HEK293 (cell line): ENCODE measurements at regions not wholly inside any gene's neighbourhood (a gene's known extent, or its start where the extent isn't known, plus 50 kb on each side); places are given as distances from the start of the nearest gene placed in this dataset.
"Not testable (repeated sequence)": the region's sequence is repeated elsewhere in the genome, so short reads cannot be mapped to it uniquely, and the experiment has no call there.

Experiments
- CTCF ChIA-PET: fragments of 350-600 bp; formaldehyde crosslinking; extraction: SDS; loops from one replicate; lab custom pipeline; 2021; ENCODE audit warnings: antibody characterized with exemption; lab: Yijun Ruan, JAX
- POLR2A ChIA-PET: fragments of 300-600 bp; formaldehyde crosslinking; extraction: SDS; loops from one replicate; lab custom pipeline; 2020; ENCODE audit warnings: antibody characterized with exemption, inconsistent platforms; lab: Yijun Ruan, JAX
- H3K27ac ChIP-seq: fragments of 200-500 bp; sonication (Bioruptor generic); 2 replicates; pipeline ENCODE4 v1.5.1; 2014; ENCODE audit warnings: low read depth, low read length, control low read depth, inconsistent platforms; ENCODE audit errors: extremely low read depth
- H3K36me3 ChIP-seq, 2 experiments: fragments of 200-500 bp in 1 of 2; sonication (Bioruptor generic) in 1 of 2; 1 replicate in 1 of 2; 2 replicates in 1 of 2; pipeline ENCODE4 v1.5.1; 2014 to 2017; ENCODE audit warnings: inconsistent platforms in 2 of 2, low read length in 2 of 2; ENCODE audit not compliant: control insufficient read depth in 2 of 2, insufficient read depth in 1 of 2
- H3K4me1 ChIP-seq: fragments of 200-500 bp; sonication (Bioruptor generic); 2 replicates; pipeline ENCODE4 v1.5.1; 2014; ENCODE audit warnings: mild to moderate bottlenecking, low read length, inconsistent platforms; ENCODE audit not compliant: control insufficient read depth, insufficient read depth
- H3K4me3 ChIP-seq: 2 replicates; pipeline ENCODE4 v1.5.1; 2011; ENCODE audit warnings: low read depth, mild to moderate bottlenecking, control low read depth, low read length, moderate library complexity
- H3K9me3 ChIP-seq: fragments of 200-500 bp; sonication (Bioruptor generic); 2 replicates; pipeline ENCODE4 v1.5.1; 2014; ENCODE audit warnings: low read depth, low read length, inconsistent platforms; ENCODE audit not compliant: control insufficient read depth, insufficient read depth
- HOXD13 ChIP-seq: sonication (generic); formaldehyde crosslinking; IDR thresholded peaks from 2 replicates; pipeline ENCODE4 v1.8.0; 2022; ENCODE audit warnings: missing genetic modification reagents, borderline replicate concordance
- IKZF3 ChIP-seq: fragments of 450-650 bp; IDR thresholded peaks from 2 replicates; pipeline ENCODE4 v1.5.0; 2018; ENCODE audit warnings: missing biosample characterization, mild to moderate bottlenecking, missing genetic modification characterization, moderate library complexity
- MYNN ChIP-seq: fragments of 450-650 bp; formaldehyde crosslinking; IDR thresholded peaks from 2 replicates; pipeline ENCODE4 v1.5.1; 2016; ENCODE audit warnings: missing biosample characterization, missing genetic modification characterization, borderline replicate concordance
- YY1 ChIP-seq: fragments of 450-650 bp; formaldehyde crosslinking; IDR thresholded peaks from 2 replicates; pipeline ENCODE4 v1.5.1; 2018; ENCODE audit warnings: missing biosample characterization, missing genetic modification characterization
- ZNF19 ChIP-seq: fragments of 450-650 bp; formaldehyde crosslinking; IDR thresholded peaks from 2 replicates; pipeline ENCODE4; 2016; ENCODE audit warnings: missing biosample characterization, missing genetic modification characterization, low read depth
- ZNF211 ChIP-seq: fragments of 450-650 bp; formaldehyde crosslinking; IDR thresholded peaks from 2 replicates; pipeline ENCODE4 v1.5.1; 2016; ENCODE audit warnings: low read depth, missing biosample characterization, missing genetic modification characterization
- ZNF239 ChIP-seq: fragments of 450-650 bp; formaldehyde crosslinking; IDR thresholded peaks from 2 replicates; pipeline ENCODE4 v1.5.1; 2016; ENCODE audit warnings: missing biosample characterization, missing genetic modification characterization
- ZNF26 ChIP-seq: fragments of 450-650 bp; formaldehyde crosslinking; IDR thresholded peaks from 2 replicates; pipeline ENCODE4 v1.5.1; 2016; ENCODE audit warnings: missing biosample characterization, missing genetic modification characterization
- ZNF274 ChIP-seq, 2 experiments: fragments of 200-500 bp in 1 of 2; fragments of 450-650 bp in 1 of 2; sonication (Bioruptor generic) in 1 of 2; formaldehyde crosslinking in 1 of 2; IDR thresholded peaks; 2 replicates each; pipeline versions ENCODE4 v1.5.1 to v1.6.1; 2014 to 2016; ENCODE audit warnings: borderline replicate concordance in 1 of 2, inconsistent platforms in 1 of 2, low read length in 1 of 2, missing biosample characterization in 1 of 2, missing genetic modification characterization in 1 of 2
- ZNF391 ChIP-seq: fragments of 450-650 bp; formaldehyde crosslinking; IDR thresholded peaks from 2 replicates; pipeline ENCODE4 v1.5.1; 2016; ENCODE audit warnings: low read depth, missing biosample characterization, missing genetic modification characterization, borderline replicate concordance
- ZNF404 ChIP-seq: fragments of 450-650 bp; formaldehyde crosslinking; IDR thresholded peaks from 2 replicates; pipeline ENCODE4 v1.5.1; 2017; ENCODE audit warnings: missing biosample characterization, missing genetic modification characterization
- ZNF600 ChIP-seq: fragments of 450-650 bp; formaldehyde crosslinking; IDR thresholded peaks from 2 replicates; pipeline ENCODE4 v1.5.1; 2016; ENCODE audit warnings: missing biosample characterization, missing genetic modification characterization
- ZNF76 ChIP-seq: fragments of 450-650 bp; formaldehyde crosslinking; IDR thresholded peaks from 2 replicates; pipeline ENCODE4; 2016; ENCODE audit warnings: low read depth, missing biosample characterization, missing genetic modification characterization, borderline replicate concordance
- TF ChIP-seq, protein P1 (sequence below): fragments of 450-650 bp; formaldehyde crosslinking; IDR thresholded peaks from 2 replicates; pipeline ENCODE4 v1.5.1; 2016; ENCODE audit warnings: missing biosample characterization, missing genetic modification characterization
- TF ChIP-seq, protein P2 (sequence below): fragments of 450-650 bp; formaldehyde crosslinking; IDR thresholded peaks from 2 replicates; pipeline ENCODE4 v1.5.1; 2016; ENCODE audit warnings: missing biosample characterization, missing genetic modification characterization, low read depth
- TF ChIP-seq, protein P3 (sequence below): sonication (generic); formaldehyde crosslinking; IDR thresholded peaks from 2 replicates; pipeline ENCODE4 v1.8.1; 2022; ENCODE audit warnings: mild to moderate bottlenecking, moderate library complexity, missing genetic modification reagents

DNA sequence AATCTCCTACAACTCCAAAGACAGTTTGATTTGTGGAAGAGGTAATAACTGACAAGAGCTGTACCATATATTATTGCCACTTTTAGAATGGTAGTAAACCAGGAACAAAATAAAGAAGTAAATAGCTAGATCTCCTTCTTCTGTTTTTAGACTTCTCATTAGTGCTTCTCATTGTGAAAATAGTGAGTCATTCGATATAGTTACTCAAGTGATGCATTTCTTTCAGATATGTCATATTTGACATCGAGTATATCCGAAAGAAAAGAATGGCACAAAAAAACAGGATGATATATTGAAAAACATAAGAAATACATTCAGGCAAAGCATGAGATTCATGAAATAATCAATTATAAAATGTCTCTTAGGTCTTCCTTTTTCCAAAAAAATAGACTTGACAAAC is 1346.1 kb downstream of the BRINP3 start (continued):
- TF ChIP-seq YY1 (tag by site-specific recombination), result no peak
- TF ChIP-seq ZNF26 (tag by site-specific recombination), result no peak
- no peak for TF ChIP-seq ZNF19 (tag by site-specific recombination)
- TF ChIP-seq, protein P1, sequence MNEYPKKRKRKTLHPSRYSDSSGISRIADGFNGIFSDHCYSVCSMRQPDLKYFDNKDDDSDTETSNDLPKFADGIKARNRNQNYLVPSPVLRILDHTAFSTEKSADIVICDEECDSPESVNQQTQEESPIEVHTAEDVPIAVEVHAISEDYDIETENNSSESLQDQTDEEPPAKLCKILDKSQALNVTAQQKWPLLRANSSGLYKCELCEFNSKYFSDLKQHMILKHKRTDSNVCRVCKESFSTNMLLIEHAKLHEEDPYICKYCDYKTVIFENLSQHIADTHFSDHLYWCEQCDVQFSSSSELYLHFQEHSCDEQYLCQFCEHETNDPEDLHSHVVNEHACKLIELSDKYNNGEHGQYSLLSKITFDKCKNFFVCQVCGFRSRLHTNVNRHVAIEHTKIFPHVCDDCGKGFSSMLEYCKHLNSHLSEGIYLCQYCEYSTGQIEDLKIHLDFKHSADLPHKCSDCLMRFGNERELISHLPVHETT (tag by site-specific recombination), result no peak
- TF ChIP-seq ZNF239, result no peak
- no peak for TF ChIP-seq ZNF600 (tag by site-specific recombination)

DNA sequence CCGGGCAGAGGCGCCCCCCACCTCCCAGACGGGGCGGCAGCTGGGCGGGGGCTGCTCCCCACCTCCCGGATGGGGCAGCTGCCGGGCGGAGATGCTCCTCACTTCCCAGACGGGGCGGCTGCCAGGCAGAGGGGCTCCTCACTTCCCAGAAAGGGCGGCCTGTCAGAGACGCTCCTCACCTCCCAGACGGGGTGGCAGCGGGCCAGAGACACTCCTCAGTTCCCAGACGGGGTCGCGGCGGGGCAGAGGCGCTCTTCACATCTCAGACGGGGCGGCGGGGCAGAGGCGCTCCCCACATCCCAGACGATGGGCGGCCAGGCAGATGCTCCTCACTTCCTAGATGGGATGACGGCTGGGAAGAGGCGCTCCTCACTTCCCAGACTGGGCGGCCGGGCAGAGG is 1337.9 kb downstream of the BRINP3 start:
- H3K9me3 ChIP-seq, H3K36me3 ChIP-seq, POLR2A ChIA-PET, H3K27ac ChIP-seq, CTCF ChIA-PET, H3K4me3 ChIP-seq, H3K4me1 ChIP-seq: not testable (repeated sequence)

DNA sequence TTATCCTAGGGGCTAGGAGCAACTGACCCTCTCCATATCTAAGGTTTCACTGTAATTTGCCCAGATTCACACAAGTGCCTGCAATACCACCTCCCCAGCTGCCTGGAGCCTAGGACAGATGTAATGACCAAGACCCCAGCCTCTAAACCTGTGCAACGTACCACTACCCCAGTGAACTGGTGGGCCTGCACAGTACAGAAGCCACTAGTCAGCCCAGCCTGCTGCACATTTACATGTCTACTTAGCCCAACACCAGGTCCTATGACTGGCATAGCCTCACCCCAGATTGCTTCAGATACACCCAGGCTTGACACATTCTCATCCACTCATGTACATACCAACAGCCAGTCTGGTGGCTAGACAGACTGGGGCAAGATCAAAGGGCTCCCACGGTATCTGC is 1336.6 kb downstream of the BRINP3 start:
- ChIA-PET CTCF (no interaction called here), POLR2A (no interaction called here)
- Histone ChIP-seq H3K4me1 (no peaks in the 10 kb centered on the region), H3K36me3 (no peaks in the 10 kb centered on the region), H3K9me3 (no peaks in the 10 kb centered on the region), H3K27ac (no peak overlapping the region), H3K4me3 (no peak overlapping the region)
- TF ChIP-seq ZNF76 (tag by site-specific recombination), result no peak
- TF ChIP-seq MYNN (tag by site-specific recombination), result no peak
- no peak for TF ChIP-seq HOXD13
- TF ChIP-seq IKZF3 (tag by site-specific recombination), result no peak
- no peak for TF ChIP-seq ZNF274 (IDR thresholded peaks at IDR 0.05; ENCODE audit: low read length)
- TF ChIP-seq ZNF274 (tag by site-specific recombination; IDR thresholded peaks at IDR 0.05; ENCODE audit: borderline replicate concordance), result no peak
- TF ChIP-seq, protein P2, sequence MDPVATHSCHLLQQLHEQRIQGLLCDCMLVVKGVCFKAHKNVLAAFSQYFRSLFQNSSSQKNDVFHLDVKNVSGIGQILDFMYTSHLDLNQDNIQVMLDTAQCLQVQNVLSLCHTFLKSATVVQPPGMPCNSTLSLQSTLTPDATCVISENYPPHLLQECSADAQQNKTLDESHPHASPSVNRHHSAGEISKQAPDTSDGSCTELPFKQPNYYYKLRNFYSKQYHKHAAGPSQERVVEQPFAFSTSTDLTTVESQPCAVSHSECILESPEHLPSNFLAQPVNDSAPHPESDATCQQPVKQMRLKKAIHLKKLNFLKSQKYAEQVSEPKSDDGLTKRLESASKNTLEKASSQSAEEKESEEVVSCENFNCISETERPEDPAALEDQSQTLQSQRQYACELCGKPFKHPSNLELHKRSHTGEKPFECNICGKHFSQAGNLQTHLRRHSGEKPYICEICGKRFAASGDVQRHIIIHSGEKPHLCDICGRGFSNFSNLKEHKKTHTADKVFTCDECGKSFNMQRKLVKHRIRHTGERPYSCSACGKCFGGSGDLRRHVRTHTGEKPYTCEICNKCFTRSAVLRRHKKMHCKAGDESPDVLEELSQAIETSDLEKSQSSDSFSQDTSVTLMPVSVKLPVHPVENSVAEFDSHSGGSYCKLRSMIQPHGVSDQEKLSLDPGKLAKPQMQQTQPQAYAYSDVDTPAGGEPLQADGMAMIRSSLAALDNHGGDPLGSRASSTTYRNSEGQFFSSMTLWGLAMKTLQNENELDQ (tag by site-specific recombination), result no peak
- TF ChIP-seq ZNF211 (tag by site-specific recombination), result no peak
- TF ChIP-seq ZNF404 (tag by site-specific recombination), result no peak
- no peak for TF ChIP-seq ZNF391 (tag by site-specific recombination)
- TF ChIP-seq, protein P3, sequence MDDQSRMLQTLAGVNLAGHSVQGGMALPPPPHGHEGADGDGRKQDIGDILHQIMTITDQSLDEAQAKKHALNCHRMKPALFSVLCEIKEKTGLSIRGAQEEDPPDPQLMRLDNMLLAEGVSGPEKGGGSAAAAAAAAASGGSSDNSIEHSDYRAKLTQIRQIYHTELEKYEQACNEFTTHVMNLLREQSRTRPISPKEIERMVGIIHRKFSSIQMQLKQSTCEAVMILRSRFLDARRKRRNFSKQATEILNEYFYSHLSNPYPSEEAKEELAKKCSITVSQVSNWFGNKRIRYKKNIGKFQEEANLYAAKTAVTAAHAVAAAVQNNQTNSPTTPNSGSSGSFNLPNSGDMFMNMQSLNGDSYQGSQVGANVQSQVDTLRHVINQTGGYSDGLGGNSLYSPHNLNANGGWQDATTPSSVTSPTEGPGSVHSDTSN (CRISPR knock-in tag), result no peak
